Cardiac fibroblast (primary cell): ENCODE measurements at regions not wholly inside any gene's neighbourhood (a gene's known extent, or its start where the extent isn't known, plus 50 kb on each side); places are given as distances from the start of the nearest gene placed in this dataset.

Experiments
- DNase-seq, 2 donors: peaks; one replicate each; pipeline versions ENCODE4 v3.0.0 to v3.0.0-alpha.2; 2010; ENCODE audit warnings: low read depth in 2 of 2
- H3K4me3 ChIP-seq, 2 donors: replicated peaks in 1 of 2; 1 replicate in 1 of 2; 2 replicates in 1 of 2; pipeline ENCODE4 v1.5.1; 2011; ENCODE audit warnings: low read depth in 2 of 2, low read length in 2 of 2, mild to moderate bottlenecking in 2 of 2, moderate library complexity in 1 of 2
- TF ChIP-seq, protein P1 (sequence below): IDR thresholded peaks from one replicate; pipeline ENCODE4 v1.5.1; 2011; ENCODE audit warnings: low read depth, mild to moderate bottlenecking, low read length, inconsistent platforms

DNA sequence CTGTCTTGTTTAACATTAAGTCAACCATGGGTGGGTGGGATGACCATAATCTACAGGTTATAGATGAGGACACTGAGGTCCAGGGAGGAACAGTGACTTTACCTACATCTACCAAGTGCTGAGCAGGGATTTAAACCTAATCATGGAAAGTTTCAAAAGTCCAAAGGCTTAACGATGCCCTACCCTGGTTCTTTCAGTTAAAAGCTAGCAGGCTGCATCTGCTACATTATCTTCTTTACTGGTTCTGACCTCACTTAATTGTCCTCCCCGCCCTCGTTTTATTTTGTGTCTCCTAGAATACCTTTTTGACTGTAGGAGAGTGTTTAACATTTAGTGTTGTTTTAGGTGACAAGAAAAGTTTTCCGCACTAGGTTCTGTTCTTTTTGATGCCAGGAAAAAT is 735.2 kb downstream of the TLR4 start:
- TF ChIP-seq, protein P1, sequence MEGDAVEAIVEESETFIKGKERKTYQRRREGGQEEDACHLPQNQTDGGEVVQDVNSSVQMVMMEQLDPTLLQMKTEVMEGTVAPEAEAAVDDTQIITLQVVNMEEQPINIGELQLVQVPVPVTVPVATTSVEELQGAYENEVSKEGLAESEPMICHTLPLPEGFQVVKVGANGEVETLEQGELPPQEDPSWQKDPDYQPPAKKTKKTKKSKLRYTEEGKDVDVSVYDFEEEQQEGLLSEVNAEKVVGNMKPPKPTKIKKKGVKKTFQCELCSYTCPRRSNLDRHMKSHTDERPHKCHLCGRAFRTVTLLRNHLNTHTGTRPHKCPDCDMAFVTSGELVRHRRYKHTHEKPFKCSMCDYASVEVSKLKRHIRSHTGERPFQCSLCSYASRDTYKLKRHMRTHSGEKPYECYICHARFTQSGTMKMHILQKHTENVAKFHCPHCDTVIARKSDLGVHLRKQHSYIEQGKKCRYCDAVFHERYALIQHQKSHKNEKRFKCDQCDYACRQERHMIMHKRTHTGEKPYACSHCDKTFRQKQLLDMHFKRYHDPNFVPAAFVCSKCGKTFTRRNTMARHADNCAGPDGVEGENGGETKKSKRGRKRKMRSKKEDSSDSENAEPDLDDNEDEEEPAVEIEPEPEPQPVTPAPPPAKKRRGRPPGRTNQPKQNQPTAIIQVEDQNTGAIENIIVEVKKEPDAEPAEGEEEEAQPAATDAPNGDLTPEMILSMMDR = no peak
- DNase-seq = no peak
- H3K4me3 ChIP-seq = no peak overlapping the region

DNA sequence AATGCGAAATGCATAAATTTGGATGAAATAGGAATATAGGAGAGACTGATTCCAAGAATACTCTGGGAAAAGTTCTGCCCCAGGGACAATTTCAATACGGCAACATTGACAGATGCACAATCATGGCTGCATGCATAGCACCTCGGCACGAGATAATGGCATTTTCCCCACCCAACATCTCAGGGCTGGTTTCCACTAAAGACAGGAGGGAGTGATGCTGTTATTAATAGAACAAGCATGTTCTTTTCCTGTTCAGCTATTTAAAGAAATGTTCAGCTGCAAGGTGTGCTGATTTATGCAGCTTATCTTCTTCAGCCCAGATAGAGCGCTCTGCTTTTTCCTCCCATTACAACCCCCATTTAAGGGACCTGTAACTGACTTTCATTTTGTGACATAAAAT is 740.2 kb downstream of the TLR4 start:
- DNase-seq = no peak
- TF ChIP-seq, protein P1 = no peak
- H3K4me3 ChIP-seq = no peak overlapping the region

DNA sequence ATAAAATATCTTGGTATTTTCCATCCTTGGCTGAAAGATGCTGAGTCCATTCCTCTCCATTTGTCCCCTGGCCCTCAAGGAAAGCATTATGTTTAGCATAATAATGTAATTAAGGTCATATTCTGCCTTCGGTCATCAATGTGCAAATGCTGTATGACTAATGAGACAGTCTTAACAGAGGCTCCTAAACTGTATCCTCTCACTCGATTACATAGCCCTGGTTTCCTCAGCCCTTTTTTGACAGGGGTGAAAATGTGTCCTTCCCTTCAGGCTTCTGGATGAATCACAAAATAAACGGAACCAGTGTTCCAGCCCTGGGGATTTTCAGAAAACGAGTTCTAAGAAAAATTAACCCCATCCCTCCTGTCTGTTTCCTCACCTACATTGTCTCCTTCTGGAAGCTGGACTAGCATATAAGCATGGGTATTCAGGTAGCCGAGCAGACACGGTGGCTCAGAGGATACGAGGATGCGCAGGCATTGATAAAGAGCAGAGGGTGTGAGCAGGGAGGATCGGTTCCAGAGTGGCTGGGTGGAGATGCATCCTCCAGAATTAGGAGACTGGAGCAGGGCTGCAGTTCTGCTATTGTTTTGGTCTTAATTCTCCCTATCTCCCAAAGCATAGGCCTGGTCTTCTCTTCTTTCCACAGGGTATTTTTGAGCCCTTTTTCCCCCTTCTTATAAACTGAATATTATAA is 742.9 kb downstream of the TLR4 start:
- no peak overlapping the region for H3K4me3 ChIP-seq
- TF ChIP-seq, protein P1 = no peak
- DNase-seq = no peak

DNA sequence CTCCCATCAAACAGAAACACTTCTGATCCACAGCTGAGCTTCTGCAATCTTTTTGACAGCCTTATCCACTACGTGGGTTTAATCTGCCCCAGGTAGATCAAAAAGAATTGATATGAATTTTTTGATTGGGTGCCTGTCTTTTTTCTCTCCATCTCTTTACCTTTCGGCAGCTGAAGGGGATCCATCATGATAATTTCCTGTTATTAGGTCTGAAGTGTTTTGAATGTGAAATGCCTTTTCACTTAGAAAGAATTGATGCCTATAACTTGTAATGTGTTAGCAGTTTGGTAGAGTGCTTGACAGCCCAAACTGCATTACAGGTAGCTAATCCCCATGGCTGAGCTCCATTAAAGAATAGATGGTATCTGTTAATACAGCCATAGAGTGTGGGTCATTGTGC is 745.4 kb downstream of the TLR4 start:
- no peak for DNase-seq
- H3K4me3 ChIP-seq = no peak overlapping the region
- TF ChIP-seq, protein P1 = no peak

DNA sequence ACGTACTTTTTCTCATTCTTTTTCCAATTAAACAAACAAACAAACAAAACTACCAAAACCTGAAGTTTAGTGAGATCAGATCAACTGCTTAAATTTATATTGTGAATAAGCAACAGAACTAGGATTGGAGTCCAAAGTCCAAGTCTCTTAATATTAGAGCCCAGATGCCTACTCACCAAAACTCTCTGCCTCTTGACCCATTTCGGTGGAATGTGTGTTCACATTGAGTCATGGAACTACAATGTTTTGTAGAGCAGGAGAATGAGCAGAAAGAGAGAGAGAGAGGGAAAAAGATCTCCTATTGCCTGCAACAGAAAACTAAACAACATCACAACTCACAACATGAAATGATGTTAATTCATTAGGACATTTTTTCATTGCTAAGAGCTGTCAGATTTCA is 751.1 kb downstream of the TLR4 start:
- TF ChIP-seq, protein P1 = no peak
- DNase-seq = no peak
- no peak overlapping the region for H3K4me3 ChIP-seq

DNA sequence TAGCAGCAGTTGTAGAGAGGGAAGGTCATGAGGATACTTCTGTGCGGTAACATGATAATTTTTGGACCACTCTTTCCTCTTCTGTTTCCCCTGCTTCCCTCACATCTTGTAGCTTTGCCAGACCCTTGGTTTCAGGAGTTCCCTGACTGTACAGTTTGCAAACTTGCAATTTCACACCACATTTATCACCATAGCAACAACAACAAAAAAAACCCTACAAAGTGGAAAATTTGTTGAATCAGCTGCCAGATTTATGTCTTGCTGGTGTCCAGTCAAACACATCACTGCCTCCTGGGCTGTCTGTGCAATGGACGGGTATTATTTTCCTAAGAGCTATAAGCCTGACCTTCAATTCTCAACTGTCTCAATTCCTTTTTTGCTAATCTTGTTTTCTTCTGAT is 751.6 kb downstream of the TLR4 start:
- no peak for DNase-seq
- no peak overlapping the region for H3K4me3 ChIP-seq
- TF ChIP-seq, protein P1 = no peak
